Renal cortex interstitium (tissue), 11 donors: ENCODE measurements at regions not wholly inside any gene's neighbourhood (a gene's known extent, or its start where the extent isn't known, plus 50 kb on each side); places are given as distances from the start of the nearest gene placed in this dataset.
A peak's percentile ranks its signal among the peaks of the same experiment; 100 is the strongest.

Experiments
- DNase-seq, 11 donors: peaks; one replicate each; pipeline ENCODE4 v3.0.0-alpha.2; 2013; ENCODE audit warnings: low read depth in 9 of 11, low spot score in 4 of 11; ENCODE audit errors: extremely low read depth in 1 of 11

DNA sequence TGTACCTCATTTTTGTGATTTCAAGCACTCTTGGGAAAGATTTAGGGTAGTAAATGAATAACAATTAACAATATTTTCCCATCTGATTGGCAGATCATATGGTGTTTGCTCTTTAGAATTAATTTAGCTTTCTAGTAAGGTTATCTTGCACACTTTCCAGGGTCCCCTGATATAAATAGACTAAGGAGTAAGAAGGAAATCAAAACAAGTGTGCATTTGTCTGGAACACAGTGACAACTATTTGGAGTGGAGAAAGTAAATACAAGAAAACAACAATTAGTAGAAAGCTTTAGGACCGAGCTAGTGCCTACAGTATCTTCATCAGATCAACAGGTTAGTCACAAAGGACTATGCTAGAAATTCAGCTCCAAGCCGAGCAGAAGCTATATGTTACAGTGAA, 429.5 kb downstream of the COG6 start:
- DNase-seq, result no peak

DNA sequence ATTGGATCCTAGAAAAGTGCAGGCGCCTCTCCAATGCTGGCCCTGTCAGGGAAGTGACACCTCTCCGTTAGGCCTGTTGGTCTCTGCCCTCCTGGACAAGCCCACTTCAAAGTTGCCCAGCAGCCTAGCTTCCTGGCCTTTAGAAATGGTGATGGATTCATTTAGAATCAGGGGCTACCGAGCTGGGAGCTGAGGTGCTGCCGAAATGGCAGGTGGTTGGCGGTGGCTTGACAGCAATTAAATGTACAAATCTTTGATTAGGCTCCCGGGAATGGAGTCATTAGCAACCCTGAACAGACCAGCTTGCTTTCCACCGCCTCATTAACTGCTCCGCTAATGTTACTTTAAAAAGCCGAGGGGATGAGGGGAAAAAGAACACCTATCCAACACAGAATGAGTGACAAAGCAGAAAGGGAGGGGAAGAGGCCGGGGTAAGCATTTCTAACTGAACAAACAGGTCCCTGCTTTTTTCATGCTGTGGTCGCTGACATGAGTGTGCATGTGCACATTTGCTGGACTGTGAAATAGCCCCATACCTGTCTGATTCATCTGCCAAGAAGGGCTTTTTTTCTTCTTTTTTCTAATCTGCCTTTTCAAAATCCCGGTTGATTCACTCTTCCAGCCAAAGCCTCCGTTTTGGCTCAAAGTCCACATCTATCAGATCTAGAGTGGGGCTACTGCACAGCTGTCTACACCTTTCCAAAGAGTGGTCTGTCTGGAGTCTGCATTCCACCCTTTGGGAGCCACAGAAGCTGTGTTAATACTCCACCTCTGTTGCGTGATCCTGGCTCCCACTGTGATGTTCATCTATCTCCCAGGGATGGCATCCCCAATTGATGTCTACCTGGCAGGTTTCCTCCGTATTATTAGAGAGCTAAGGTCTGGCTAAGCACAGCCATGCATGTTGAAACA, 431.9 kb downstream of the COG6 start:
- peak in 6 of 11 donors; percentile 10 to 51 (median 34) for DNase-seq

DNA sequence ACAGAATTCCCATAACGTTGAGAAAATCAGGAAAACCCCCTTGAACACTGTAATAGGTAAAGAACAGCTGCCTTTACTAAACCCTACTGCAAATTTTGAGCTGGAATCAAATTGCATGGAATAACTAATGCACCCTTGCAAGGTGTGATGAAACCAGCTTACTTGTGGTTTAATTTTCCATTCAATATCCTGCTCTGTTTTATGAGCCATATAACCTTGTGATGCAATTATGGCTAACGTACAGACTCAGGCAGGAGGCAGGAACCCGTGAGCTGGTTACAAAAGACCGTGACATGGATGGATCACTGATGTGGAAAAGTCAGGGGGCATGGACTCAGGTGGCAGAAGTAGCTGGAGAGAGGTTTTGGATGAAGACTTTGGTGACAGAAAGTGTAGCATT, 438.6 kb downstream of the COG6 start:
- peak in 4 of 11 donors; percentile 33 to 48 (median 36) for DNase-seq

DNA sequence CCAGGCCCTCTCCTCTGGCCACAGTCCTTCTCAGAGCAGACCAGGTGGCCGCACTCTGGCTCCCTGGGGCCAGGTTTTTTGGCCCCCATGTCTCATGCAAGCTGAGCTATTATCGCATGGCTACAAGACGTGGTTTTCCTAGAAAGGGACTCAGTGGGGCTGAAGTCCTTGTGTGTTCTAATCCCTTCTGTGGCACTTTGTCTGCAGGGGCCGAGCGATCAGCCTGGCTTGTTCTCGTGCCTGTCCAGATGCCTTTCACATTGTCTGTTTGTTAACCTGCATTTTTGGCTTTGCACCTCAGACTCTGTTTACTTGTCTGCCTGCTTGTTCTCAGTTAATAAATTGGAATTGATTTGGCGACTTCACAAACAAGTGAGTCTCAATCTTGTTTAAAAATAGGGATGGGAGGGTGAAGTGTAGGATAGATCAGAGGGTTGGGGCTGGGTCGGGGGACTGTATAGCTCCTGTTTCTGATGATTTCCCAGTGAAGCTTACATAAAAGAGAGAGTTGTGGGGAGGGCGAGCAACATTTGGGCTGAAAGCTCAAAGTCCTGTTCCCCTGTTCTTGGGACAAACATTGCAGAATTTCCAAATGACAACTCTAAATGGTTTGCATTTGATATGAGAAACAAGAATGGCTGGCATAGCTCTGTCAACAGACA, 440.4 kb downstream of the COG6 start:
- no peak for DNase-seq

DNA sequence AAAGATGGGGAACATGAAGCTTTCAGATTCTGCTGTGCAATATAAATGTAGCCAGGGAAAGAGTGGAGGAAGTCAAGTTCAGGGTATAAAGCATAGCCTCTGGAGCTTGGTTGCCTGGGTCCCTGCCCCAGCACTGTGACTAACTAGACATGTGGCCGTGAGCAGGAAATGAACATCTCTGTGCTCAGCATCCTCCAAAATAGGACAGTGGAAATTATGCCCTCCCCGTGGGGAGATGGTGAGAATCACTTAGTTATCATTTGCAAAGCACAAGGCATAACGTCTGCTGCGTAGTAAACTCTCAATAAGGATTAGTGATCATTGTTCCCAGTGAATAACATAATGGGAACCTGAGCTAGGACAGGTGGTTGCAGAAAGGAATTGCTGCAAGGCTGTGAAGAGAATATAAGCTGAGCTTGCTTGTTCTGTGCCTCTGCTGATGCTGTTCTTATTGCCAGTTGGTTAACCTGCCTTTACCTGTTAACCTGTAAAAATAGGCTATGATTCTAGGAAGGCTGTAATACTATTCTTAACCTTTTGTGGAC, 441.0 kb downstream of the COG6 start:
- DNase-seq, result no peak

DNA sequence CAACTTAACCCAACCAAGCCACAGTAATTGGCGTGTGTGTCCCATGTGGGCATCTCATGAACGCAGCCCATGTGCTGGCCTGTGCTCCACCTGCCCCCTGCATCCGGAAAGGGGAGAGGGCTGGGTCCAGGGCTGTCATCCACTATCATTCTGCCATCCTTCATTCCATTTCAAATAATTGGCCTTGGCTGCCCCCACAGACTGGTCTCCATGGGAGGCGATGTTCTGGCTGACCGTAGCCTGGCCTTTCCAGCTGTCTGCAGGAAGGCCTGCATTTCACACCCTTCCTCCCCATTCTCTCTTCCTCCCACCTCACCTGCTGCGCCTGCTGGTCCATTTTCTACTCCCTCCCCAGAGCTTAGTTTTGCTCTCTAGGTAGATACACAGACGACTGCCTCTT, 442.8 kb downstream of the COG6 start:
- no peak for DNase-seq

DNA sequence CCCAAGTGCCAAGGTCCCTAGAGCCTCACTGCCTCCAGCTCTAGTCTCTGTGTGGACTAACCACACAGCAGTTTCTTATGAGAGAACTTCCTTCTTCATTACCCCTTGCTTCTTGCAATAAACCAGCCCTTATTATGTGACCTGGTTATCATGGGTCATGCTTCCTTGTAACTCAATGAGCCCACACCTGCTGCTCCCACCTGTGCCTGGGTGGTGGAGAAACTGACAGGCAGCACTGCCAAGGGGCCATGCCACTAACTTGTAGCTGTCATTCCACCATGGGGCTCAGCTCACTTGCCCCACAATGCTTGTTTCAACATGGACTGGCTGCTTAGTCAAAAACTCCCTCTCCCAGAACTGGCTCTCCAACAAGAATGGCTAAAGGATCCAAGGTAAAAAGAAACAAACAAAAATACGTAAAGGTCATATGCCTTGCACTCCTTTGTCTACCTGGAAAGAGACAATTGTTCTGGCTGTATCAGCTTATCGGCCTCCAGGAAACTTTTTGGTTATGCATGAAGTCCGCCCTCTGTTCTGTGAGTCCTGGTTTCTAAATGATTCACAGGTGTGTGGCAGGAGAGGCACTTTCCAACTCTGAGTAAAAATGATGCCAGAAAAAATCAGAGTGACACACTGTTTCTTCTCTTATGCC, 446.4 kb downstream of the COG6 start:
- no peak for DNase-seq

DNA sequence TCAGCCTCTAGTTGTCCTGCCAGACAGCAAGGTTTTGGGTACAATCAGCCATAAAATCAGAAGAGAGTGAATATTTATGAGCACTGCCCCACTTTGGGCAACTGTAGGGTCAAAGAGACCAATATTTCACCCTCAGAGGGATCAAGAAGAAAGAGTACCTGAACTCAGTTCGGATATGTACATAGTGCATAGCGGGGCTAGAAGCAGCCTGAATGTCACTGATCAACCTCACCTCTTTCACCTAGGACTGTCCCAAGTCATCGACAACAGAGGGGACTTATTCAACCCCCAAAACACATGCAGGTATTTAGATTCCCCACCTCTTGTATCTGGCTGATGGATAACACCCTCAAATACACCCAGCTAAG, 446.9 kb downstream of the COG6 start:
- no peak for DNase-seq

DNA sequence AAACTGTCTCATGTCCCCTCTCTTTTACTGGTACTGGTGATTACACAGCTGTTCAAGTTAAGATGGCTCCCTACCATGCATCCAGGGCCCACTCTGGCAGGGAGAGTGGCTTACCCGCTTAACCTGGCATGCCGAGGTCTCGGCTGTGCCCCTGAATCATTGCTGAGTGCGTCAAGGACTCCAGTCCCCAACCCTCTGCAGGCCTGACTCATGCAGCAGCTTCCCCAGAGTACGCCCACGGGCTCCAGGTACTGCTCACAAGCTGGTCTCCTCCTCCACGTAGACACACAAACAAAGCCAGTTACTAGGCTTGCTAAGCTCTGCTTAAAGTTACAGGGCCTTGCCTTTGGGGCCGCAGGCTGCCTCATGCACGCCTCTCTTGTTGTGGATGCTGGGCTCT, 447.4 kb downstream of the COG6 start:
- DNase-seq, result peak in 1 of 11 donors; percentile 22

DNA sequence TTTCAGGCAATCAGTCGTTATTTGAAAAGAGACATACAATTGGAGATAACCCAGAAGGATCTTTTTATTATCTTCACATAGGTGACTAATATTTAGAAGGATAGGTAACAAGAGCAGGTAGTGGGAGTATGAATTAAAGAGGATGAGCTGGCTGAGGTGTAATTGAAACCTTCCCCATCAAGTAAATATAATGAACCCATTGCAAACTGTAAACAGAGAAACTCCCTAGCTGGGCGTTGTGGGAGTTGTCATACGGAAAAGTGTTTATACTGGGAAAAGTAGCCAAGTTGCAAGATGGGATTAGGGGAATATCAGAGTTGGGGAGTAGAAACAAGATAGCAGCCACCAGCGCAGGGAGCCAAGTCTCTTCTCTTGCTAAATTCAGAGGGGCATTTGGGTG, 448.4 kb downstream of the COG6 start:
- DNase-seq, result no peak

DNA sequence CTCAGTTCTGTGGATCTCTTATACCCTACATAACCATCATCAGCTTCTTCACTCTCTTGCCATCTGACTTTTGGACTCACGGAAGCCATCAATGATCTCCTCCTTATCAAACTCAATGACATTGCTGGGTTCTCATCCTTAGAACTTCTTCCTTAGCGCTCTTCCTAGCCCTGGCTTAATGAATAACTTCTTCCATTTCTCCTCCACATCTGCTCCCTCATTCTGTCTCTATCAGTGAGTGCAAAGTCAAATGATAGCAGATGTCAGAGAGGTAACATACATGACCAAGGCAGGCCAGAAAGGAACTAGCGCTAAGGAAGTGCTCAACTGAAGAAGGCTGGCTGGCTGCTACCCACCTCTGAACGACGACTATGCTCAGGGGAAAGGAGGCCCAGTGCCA, 449.8 kb downstream of the COG6 start:
- DNase-seq, result no peak

DNA sequence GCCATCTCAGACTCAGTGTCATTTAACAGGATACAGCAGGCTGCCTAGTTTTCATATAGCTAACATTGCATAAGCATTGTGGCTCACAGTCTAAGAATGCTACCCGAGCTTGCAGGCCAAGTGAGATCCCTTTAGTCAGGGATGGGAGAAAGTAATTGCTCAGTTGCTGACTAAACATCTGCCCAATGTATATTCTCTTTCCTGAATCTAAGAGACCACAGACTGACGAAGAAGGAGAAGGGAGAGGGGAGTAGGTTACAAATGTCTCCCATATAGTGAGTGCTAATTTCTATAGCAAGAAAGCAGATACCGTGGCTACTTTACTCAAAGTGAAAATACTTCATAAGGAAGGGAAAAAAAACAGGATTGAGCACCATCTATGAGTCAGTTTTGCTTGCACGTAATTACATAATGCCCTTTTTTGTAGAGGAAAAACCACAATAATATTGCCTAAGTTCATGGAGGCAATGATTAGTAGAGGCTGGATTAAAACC, 453.9 kb downstream of the COG6 start:
- DNase-seq, result no peak

DNA sequence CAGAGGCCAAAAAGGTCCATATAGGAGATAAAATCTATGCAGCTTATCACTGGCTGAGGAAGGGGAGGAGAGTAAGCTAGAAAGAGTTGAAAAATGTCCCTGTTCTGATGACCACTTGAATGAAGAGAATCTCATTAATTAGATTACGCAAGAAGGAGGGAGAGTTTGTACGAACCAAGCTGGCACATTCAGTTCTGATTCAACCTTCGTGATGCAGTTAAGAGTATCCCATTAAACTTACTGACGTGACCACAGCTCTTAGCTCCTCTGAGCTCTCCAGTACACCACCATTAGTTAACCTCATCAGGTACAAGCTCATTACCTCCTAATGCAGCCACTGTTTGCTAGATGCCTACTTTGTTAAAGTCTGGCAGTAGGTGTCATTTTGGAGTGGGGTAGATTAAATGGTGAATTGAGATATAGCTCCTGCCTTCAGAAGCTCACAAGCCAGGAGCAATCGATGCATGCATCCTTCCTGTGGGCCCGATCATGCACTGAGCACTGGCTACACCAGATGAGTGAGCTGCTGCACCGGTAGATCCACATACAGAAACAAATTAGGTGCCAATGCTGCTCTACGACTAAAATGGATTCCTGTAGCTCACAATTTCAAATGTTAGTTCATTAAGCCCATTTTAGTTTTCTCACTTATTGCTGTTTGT, 458.3 kb downstream of the COG6 start:
- no peak for DNase-seq

DNA sequence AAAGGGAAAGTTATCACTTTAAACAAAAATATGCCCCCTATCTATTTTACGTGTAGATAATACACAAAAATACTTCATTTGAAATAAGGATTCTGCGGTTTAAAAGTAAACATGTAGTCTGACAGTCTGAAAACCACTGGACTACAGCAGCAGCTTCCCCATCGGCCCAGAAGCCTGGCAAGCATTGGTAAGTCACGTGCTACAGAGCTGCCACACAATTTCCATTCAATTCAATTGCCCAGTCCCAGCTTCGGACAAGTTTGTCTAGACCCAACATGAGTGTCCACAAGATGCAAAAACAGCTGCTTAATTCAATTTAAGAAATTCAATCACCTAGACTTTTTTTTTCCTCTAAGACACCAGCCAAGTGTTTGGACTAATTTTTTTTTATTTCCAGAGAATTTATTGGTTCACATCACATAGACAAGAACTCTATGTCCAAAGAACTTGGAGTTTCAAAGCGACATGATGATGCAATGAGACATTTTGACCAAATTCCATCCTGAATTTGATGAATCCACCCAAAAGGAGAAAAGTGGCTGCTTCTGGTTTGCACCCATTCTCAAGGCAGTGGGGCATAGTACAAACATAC, 458.9 kb downstream of the COG6 start:
- no peak for DNase-seq

DNA sequence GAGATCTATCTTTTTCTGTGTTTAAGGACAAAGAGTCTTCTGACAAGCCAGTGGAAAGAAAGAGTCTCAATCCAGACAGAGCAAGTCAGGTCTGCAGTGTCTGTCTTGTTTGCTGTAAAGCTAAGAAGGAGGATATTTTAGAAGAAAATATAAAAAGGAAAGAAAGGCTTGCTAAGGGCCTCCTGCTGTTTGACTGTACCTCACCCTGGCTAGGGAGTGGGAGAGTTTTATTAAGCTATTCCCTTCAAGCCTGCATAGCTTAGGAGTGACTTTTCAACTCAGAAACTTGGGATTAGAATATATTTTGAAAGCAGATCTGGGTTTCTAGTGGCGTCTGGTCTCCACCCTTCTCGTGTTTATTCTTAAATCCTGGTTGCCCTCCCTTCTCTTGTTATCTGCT, 460.0 kb downstream of the COG6 start:
- DNase-seq, result no peak

DNA sequence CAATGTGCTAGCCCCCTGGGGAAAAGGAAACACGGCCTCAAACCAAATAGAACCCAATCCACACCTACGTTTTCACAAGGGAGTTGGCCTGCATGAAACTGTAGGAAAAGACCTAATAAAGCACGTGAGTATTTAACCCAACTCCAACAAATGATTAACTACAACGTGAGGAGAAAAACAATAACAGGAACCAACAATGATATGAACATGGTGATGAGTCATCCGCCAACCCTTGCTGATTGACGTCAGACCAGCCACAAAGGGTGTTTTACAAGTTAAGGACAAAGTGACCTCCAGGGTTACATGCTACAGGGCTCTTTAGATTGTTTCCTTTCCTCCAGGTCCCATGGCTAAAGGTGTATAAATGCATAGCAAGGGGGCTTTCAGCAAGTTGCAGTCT, 460.5 kb downstream of the COG6 start:
- peak in 6 of 11 donors; percentile 13 to 32 (median 22) for DNase-seq

DNA sequence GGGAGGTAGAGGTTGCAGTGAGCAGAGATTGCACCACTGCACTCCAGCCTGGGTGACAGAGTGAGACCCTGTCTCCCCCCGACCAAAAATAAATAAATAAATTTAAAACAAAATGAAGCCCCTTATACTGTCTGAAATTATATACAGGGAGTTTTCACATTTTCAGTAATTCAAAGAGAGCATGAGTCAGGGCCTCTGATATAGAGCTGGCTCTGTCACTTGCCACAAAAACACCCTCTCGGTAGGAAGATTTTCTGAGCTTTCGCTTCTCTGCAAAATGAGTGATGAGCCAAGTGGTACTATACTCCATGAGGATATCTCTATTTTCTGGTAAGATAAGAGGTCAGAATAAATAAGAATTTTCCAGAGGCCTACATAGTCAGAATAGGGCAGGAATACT, 462.9 kb downstream of the COG6 start:
- no peak for DNase-seq

DNA sequence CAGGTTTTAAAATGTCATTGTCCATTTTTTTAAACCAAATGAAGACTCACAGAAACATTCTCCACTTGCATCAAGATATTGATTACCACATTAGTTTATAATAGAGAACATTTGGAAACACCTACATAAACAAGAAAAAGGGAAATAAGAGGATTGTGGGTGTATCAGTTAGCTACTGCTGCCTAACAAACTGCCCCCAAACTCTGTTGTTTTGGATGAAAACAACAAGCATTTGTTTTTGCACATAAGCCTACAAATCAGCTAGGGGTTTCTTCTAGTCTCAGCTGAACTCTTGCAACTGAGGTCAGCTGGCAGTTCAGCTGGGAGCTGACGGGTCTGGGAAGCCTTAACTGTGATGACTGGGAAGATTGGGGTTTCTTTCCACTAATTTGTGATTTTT, 464.4 kb downstream of the COG6 start:
- no peak for DNase-seq

DNA sequence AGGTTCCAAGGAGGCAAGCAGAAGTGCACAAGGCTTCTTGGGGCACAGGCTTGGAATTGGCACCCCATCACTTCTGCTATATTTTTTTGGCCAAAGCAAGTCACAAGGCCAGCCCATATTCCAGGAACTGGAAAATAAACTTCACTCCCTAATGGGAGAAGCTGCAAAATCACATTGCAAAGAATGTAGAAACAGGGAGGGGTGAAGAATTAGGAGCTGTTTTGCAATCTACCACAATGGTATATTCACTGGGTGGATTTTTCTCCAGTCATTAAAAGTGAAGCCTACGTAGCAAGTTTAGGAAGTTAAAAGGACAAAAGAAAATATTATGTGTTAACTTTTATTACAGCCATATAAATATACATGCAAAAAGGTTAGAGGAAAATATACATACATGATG, 464.8 kb downstream of the COG6 start:
- no peak for DNase-seq
